H54 (cell line): ENCODE measurements at regions not wholly inside any gene's neighbourhood (a gene's known extent, or its start where the extent isn't known, plus 50 kb on each side); places are given as distances from the start of the nearest gene placed in this dataset.
"Not testable (repeated sequence)": the region's sequence is repeated elsewhere in the genome, so short reads cannot be mapped to it uniquely, and the experiment has no call there.

Source experiments
- DNase-seq: peaks from one replicate; pipeline ENCODE4 v3.0.0; 2011; ENCODE audit warnings: low spot score, mixed read lengths; ENCODE audit not compliant: insufficient read length
- FAIRE-seq: peaks from 3 replicates; lab custom pipeline; 2011; peaks lifted over from hg19 to GRCh38; lab: Jason Lieb, UNC
- POLR2A ChIP-seq: IDR thresholded peaks from 2 replicates; pipeline ENCODE4 v1.6.1; 2011; ENCODE audit warnings: low read depth, mild to moderate bottlenecking, low read length

GRCh38 chr2:240255811-240256703, 115.6 kb upstream of the OTOS start:
- FAIRE-seq (no peak), DNase-seq (no peak)

GRCh38 chr2:240256704-240257637, 116.5 kb upstream of the OTOS start:
- FAIRE-seq: no peak
- no peak for DNase-seq
- TF ChIP-seq POLR2A: no peak

More at GRCh38 chr2:240255811-240256703, 115.6 kb upstream of the OTOS start:
- no peak for TF ChIP-seq POLR2A

GRCh38 chr2:240257940-240258580, 117.6 kb upstream of the OTOS start:
- DNase-seq (no peak), FAIRE-seq (no peak)

GRCh38 chr2:240258685-240259084, 118.2 kb upstream of the OTOS start:
- TF ChIP-seq POLR2A: no peak
- DNase-seq (no peak), FAIRE-seq (no peak)

More at GRCh38 chr2:240257940-240258580, 117.6 kb upstream of the OTOS start:
- no peak for TF ChIP-seq POLR2A

- DNase-seq: no peak
- TF ChIP-seq POLR2A: no peak
- no peak for FAIRE-seq
Observed at GRCh38 chr2:240259201-240259923, 118.9 kb upstream of the OTOS start.

GRCh38 chr2:240259924-240260529, 119.6 kb upstream of the OTOS start:
- no peak for FAIRE-seq
- TF ChIP-seq POLR2A: no peak
- no peak for DNase-seq

GRCh38 chr2:240260664-240261063, 120.2 kb upstream of the OTOS start:
- FAIRE-seq (no peak), DNase-seq (no peak)
- no peak for TF ChIP-seq POLR2A

- FAIRE-seq: not testable (repeated sequence)
Observed at GRCh38 chr2:240262578-240262977, 122.1 kb upstream of the OTOS start.

GRCh38 chr2:240269380-240269779, 128.9 kb upstream of the OTOS start:
- DNase-seq: no peak
- no peak for TF ChIP-seq POLR2A
- FAIRE-seq: no peak

More at GRCh38 chr2:240262578-240262977, 122.1 kb upstream of the OTOS start:
- not testable (repeated sequence) for DNase-seq

GRCh38 chr2:240269886-240270285, 129.4 kb upstream of the OTOS start:
- FAIRE-seq (no peak), DNase-seq (no peak)
- no peak for TF ChIP-seq POLR2A

- DNase-seq (no peak), FAIRE-seq (no peak)
- no peak for TF ChIP-seq POLR2A
Observed at GRCh38 chr2:240271716-240272341, 131.4 kb upstream of the OTOS start.

- no peak for TF ChIP-seq POLR2A
- no peak for FAIRE-seq
- DNase-seq: no peak
Observed at GRCh38 chr2:240275386-240275785, 134.9 kb upstream of the OTOS start.
